GM12872 (cell line): ENCODE measurements at regions not wholly inside any gene's neighbourhood (a gene's known extent, or its start where the extent isn't known, plus 50 kb on each side); places are given as distances from the start of the nearest gene placed in this dataset.

Experiments
- CTCF ChIP-seq: IDR thresholded peaks from 3 replicates; pipeline ENCODE4 v1.5.1; 2011; ENCODE audit warnings: low read depth, mild to moderate bottlenecking, low read length, moderate library complexity; ENCODE audit not compliant: insufficient read depth

- no peak for TF ChIP-seq CTCF
Measured at GRCh38 chr13:97548711-97549110, 114.7 kb downstream of the RAP2A start.

GRCh38 chr13:97549201-97549600 is 115.2 kb downstream of the RAP2A start:
- no peak for TF ChIP-seq CTCF

- TF ChIP-seq CTCF: no peak
Measured at GRCh38 chr13:97554496-97554895, 120.5 kb downstream of the RAP2A start.

- no peak for TF ChIP-seq CTCF
Measured at GRCh38 chr13:97555034-97555433, 121.1 kb downstream of the RAP2A start.

- TF ChIP-seq CTCF: no peak
Measured at GRCh38 chr13:97559030-97559429, 125.1 kb downstream of the RAP2A start.

GRCh38 chr13:97559981-97560380 is 126.0 kb downstream of the RAP2A start:
- no peak for TF ChIP-seq CTCF

GRCh38 chr13:97561182-97561581 is 127.2 kb downstream of the RAP2A start:
- no peak for TF ChIP-seq CTCF

GRCh38 chr13:97562962-97563361 is 129.0 kb downstream of the RAP2A start:
- no peak for TF ChIP-seq CTCF
